ENCODE measurements at regions not wholly inside any gene's neighbourhood (a gene's known extent, or its start where the extent isn't known, plus 50 kb on each side); places are given as distances from the start of the nearest gene placed in this dataset.

GRCh38 chr14:98022541-98023520, 1225.6 kb downstream of the VRK1 start:
- TF ChIP-seq ZNF132 (tag by site-specific recombination; IDR thresholded peaks at IDR 0.05; ENCODE audit: borderline replicate concordance) (no peak), ZNF302 (tag by site-specific recombination; IDR thresholded peaks at IDR 0.05; ENCODE audit: low read depth) (no peak), TRIM28 (IDR thresholded peaks at IDR 0.05; ENCODE audit: borderline replicate concordance, low read length) (no peak), ZNF776 (tag by site-specific recombination; IDR thresholded peaks at IDR 0.05; ENCODE audit: borderline replicate concordance) (no peak), ZNF18 (tag by site-specific recombination; IDR thresholded peaks at IDR 0.05) (no peak)
- Histone ChIP-seq H3K9me3 (ENCODE audit: control insufficient read depth, insufficient read depth, low read depth, low read length) (no peaks in the 10 kb centered on the region), H3K36me3 (ENCODE audit: control insufficient read depth in 2 of 2, insufficient read depth in 1 of 2, low read length in 2 of 2) (no peaks in the 10 kb centered on the region), H3K4me3 (ENCODE audit: low read depth, low read length) (no peak overlapping the region), H3K27ac (ENCODE audit: extremely low read depth, low read depth, low read length) (no peak overlapping the region), H3K4me1 (ENCODE audit: control insufficient read depth, insufficient read depth, low read length) (no peaks in the 10 kb centered on the region)
- POLR2A ChIA-PET = no interaction called here
- CTCF ChIA-PET = interaction anchor here (0.6 to 0.9 kb wide), 2 partner anchors 1177 to 1393 kb away, joined by 3 to 4 read pairs; no protein-coding TSS in a partner anchor

GRCh38 chr14:98028162-98028561, 1231.0 kb downstream of the VRK1 start:
- ChIA-PET POLR2A (no interaction called here), CTCF (no interaction called here)
- no peaks in the 10 kb centered on the region for H3K36me3 ChIP-seq (ENCODE audit: control insufficient read depth in 2 of 2, insufficient read depth in 1 of 2, low read length in 2 of 2)
- H3K4me3 ChIP-seq (ENCODE audit: low read depth, low read length) = no peak overlapping the region
- H3K4me1 ChIP-seq (ENCODE audit: control insufficient read depth, insufficient read depth, low read length) = no peaks in the 10 kb centered on the region
- no peak overlapping the region for H3K27ac ChIP-seq (ENCODE audit: extremely low read depth, low read depth, low read length)
- no peaks in the 10 kb centered on the region for H3K9me3 ChIP-seq (ENCODE audit: control insufficient read depth, insufficient read depth, low read depth, low read length)
- TF ChIP-seq ZNF629 (tag by site-specific recombination; IDR thresholded peaks at IDR 0.05) (no peak), SCRT1 (tag by site-specific recombination; IDR thresholded peaks at IDR 0.05; ENCODE audit: borderline replicate concordance) (no peak), ZNF561 (tag by site-specific recombination; IDR thresholded peaks at IDR 0.05; ENCODE audit: borderline replicate concordance) (no peak), ZSCAN4 (tag by site-specific recombination; IDR thresholded peaks at IDR 0.05) (no peak), ZNF692 (tag by site-specific recombination; IDR thresholded peaks at IDR 0.05) (no peak), ZFP69B (tag by site-specific recombination; IDR thresholded peaks at IDR 0.05) (no peak), ZNF776 (tag by site-specific recombination; IDR thresholded peaks at IDR 0.05; ENCODE audit: borderline replicate concordance) (no peak), ZNF146 (tag by site-specific recombination; IDR thresholded peaks at IDR 0.05) (no peak), ZNF280D (tag by site-specific recombination; IDR thresholded peaks at IDR 0.05) (no peak), ZNF600 (tag by site-specific recombination; IDR thresholded peaks at IDR 0.05) (no peak), ZNF133 (tag by site-specific recombination; IDR thresholded peaks at IDR 0.05) (no peak), ZSCAN30 (tag by site-specific recombination; IDR thresholded peaks at IDR 0.05) (no peak), PATZ1 (tag by site-specific recombination; IDR thresholded peaks at IDR 0.05) (no peak), ZNF521 (tag by site-specific recombination; IDR thresholded peaks at IDR 0.05) (no peak), PRDM4 (tag by site-specific recombination; IDR thresholded peaks at IDR 0.05) (no peak), ZNF302 (tag by site-specific recombination; IDR thresholded peaks at IDR 0.05; ENCODE audit: low read depth) (no peak), ZNF23 (tag by site-specific recombination; IDR thresholded peaks at IDR 0.05; ENCODE audit: borderline replicate concordance) (no peak)
